Ovary (tissue), 3 donors: ENCODE measurements at regions not wholly inside any gene's neighbourhood (a gene's known extent, or its start where the extent isn't known, plus 50 kb on each side); places are given as distances from the start of the nearest gene placed in this dataset.
"Not testable (repeated sequence)": the region's sequence is repeated elsewhere in the genome, so short reads cannot be mapped to it uniquely, and the experiment has no call there.

Experiments used
- EP300 ChIP-seq: sonication (generic); formaldehyde crosslinking; IDR thresholded peaks from one replicate; pipeline ENCODE4 v1.6.1; 2017; ENCODE audit warnings: antibody characterized with exemption
- POLR2A ChIP-seq: fragments of 450-650 bp; IDR thresholded peaks from one replicate; pipeline ENCODE4 v1.6.1; 2017; ENCODE audit warnings: antibody characterized with exemption, mild to moderate bottlenecking, moderate library complexity
- TF ChIP-seq, protein P1 (sequence below), 3 donors: fragments of 450-650 bp in 2 of 3; fragments of 200-600 bp in 1 of 3; IDR thresholded peaks; one replicate each; pipeline versions ENCODE4 v1.5.1 to v1.8.0; 2016 to 2022; ENCODE audit warnings: antibody characterized with exemption in 3 of 3, mild to moderate bottlenecking in 1 of 3
- donor health status: DM: no; HTN: no; CAD: no.

DNA sequence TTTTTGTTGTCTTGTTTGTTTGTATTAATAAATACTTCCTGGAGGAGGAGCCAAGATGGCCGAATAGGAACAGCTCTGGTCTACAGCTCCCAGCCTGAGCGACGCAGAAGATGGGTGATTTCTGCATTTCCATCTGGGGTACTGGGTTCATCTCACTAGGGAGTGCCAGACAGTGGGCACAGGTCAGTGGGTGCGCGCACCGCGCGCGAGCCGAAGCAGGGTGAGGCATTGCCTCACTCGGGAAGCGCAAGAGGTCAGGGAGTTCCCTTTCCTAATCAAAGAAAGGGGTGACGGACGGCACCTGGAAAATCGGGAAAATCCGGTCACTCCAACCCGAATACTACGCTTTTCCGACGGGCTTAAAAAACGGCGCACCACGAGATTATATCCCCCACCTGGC lies 786.8 kb downstream of the SI start:
- TF ChIP-seq, protein P1, sequence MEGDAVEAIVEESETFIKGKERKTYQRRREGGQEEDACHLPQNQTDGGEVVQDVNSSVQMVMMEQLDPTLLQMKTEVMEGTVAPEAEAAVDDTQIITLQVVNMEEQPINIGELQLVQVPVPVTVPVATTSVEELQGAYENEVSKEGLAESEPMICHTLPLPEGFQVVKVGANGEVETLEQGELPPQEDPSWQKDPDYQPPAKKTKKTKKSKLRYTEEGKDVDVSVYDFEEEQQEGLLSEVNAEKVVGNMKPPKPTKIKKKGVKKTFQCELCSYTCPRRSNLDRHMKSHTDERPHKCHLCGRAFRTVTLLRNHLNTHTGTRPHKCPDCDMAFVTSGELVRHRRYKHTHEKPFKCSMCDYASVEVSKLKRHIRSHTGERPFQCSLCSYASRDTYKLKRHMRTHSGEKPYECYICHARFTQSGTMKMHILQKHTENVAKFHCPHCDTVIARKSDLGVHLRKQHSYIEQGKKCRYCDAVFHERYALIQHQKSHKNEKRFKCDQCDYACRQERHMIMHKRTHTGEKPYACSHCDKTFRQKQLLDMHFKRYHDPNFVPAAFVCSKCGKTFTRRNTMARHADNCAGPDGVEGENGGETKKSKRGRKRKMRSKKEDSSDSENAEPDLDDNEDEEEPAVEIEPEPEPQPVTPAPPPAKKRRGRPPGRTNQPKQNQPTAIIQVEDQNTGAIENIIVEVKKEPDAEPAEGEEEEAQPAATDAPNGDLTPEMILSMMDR (IDR thresholded peaks at IDR 0.05), result not testable (repeated sequence)
- not testable (repeated sequence) for TF ChIP-seq POLR2A, EP300
